ENCODE measurements at regions not wholly inside any gene's neighbourhood (a gene's known extent, or its start where the extent isn't known, plus 50 kb on each side); places are given as distances from the start of the nearest gene placed in this dataset.

GRCh38 chr13:87903553-87903952 lies 232.4 kb downstream of the SLITRK5 start:
- TF ChIP-seq, protein P1, sequence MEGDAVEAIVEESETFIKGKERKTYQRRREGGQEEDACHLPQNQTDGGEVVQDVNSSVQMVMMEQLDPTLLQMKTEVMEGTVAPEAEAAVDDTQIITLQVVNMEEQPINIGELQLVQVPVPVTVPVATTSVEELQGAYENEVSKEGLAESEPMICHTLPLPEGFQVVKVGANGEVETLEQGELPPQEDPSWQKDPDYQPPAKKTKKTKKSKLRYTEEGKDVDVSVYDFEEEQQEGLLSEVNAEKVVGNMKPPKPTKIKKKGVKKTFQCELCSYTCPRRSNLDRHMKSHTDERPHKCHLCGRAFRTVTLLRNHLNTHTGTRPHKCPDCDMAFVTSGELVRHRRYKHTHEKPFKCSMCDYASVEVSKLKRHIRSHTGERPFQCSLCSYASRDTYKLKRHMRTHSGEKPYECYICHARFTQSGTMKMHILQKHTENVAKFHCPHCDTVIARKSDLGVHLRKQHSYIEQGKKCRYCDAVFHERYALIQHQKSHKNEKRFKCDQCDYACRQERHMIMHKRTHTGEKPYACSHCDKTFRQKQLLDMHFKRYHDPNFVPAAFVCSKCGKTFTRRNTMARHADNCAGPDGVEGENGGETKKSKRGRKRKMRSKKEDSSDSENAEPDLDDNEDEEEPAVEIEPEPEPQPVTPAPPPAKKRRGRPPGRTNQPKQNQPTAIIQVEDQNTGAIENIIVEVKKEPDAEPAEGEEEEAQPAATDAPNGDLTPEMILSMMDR (IDR thresholded peaks at IDR 0.05; ENCODE audit: insufficient read depth, low read length), result no peak
- no peak for TF ChIP-seq POLR2AphosphoS5 (IDR thresholded peaks at IDR 0.05; ENCODE audit: low read depth)
- no peak for TF ChIP-seq SPI1 (IDR thresholded peaks at IDR 0.05; ENCODE audit: borderline replicate concordance, low read depth)
